Upper lobe of right lung (tissue), 1 donor: ENCODE measurements at regions not wholly inside any gene's neighbourhood (a gene's known extent, or its start where the extent isn't known, plus 50 kb on each side); places are given as distances from the start of the nearest gene placed in this dataset.

ENCODE experiments used
- ATAC-seq: fragments of 200-7000 bp; cut with Tn5 transposase; one replicate; pipeline ENCODE4 v1.9.1; 2020; ENCODE audit warnings: mild to moderate bottlenecking, moderate library complexity
- DNase-seq: peaks from one replicate; pipeline ENCODE4 v3.0.0-alpha.2; 2020
- H3K27ac ChIP-seq: fragments of 200-600 bp; one replicate; pipeline ENCODE4 v1.8.0; 2022
- H3K27me3 ChIP-seq: fragments of 200-600 bp; one replicate; pipeline ENCODE4 v1.8.0; 2022; ENCODE audit warnings: mild to moderate bottlenecking
- H3K36me3 ChIP-seq: fragments of 200-600 bp; one replicate; pipeline ENCODE4 v1.8.0; 2022
- H3K4me1 ChIP-seq: fragments of 200-600 bp; one replicate; pipeline ENCODE4 v1.8.0; 2022
- H3K4me3 ChIP-seq: fragments of 200-600 bp; one replicate; pipeline ENCODE4 v1.8.0; 2022; ENCODE audit warnings: mild to moderate bottlenecking
- H3K9me3 ChIP-seq: fragments of 200-600 bp; one replicate; pipeline ENCODE4 v1.8.0; 2022
- CTCF ChIP-seq: fragments of 200-600 bp; IDR thresholded peaks from one replicate; pipeline ENCODE4 v1.8.0; 2022; ENCODE audit warnings: antibody characterized with exemption
- intact Hi-C: fragments of 100-400 bp; cut with DNase I; formaldehyde crosslinking; loops from one replicate; pipeline ENCODE4 v1.11.0; 2022
- donor health status: DM: no; HTN: yes; CAD: no; lungs with severe emphysema.

GRCh38 chr18:55841314-55841713 lies 253.3 kb upstream of the TCF4 start:
- Histone ChIP-seq H3K4me3 (no peak overlapping the region), H3K36me3 (no peaks in the 10 kb centered on the region), H3K27me3 (no peaks in the 10 kb centered on the region), H3K9me3 (no peaks in the 10 kb centered on the region), H3K4me1 (no peaks in the 10 kb centered on the region), H3K27ac (no peak overlapping the region)
- TF ChIP-seq CTCF: no peak
- no peak for ATAC-seq
- intact Hi-C loops: no loop called here
- DNase-seq: no peak

GRCh38 chr18:55840601-55841170 lies 252.7 kb upstream of the TCF4 start:
- DNase-seq (no peak), ATAC-seq (no peak)
- H3K27me3 ChIP-seq: no peaks in the 10 kb centered on the region
- no peaks in the 10 kb centered on the region for H3K9me3 ChIP-seq
- TF ChIP-seq CTCF: no peak
- H3K4me1 ChIP-seq: no peaks in the 10 kb centered on the region
- H3K4me3 ChIP-seq: no peak overlapping the region
- H3K27ac ChIP-seq: no peak overlapping the region
- H3K36me3 ChIP-seq: no peaks in the 10 kb centered on the region
- intact Hi-C loops: no loop called here

- no peak for TF ChIP-seq CTCF
- DNase-seq (no peak), ATAC-seq (peak; percentile 93)
These were observed 251.4 kb upstream of the TCF4 start for GRCh38 chr18:55839343-55839742.

GRCh38 chr18:55838841-55839240 lies 250.8 kb upstream of the TCF4 start:
- no peaks in the 10 kb centered on the region for H3K36me3 ChIP-seq
- ATAC-seq (no peak), DNase-seq (no peak)
- intact Hi-C loops: no loop called here
- no peaks in the 10 kb centered on the region for H3K9me3 ChIP-seq
- H3K27me3 ChIP-seq: no peaks in the 10 kb centered on the region
- TF ChIP-seq CTCF: no peak
- H3K4me3 ChIP-seq: no peak overlapping the region
- H3K4me1 ChIP-seq: no peaks in the 10 kb centered on the region
- no peak overlapping the region for H3K27ac ChIP-seq

More at GRCh38 chr18:55839343-55839742, 251.4 kb upstream of the TCF4 start:
- Histone ChIP-seq H3K36me3 (no peaks in the 10 kb centered on the region), H3K27ac (no peak overlapping the region), H3K4me1 (no peaks in the 10 kb centered on the region), H3K9me3 (no peaks in the 10 kb centered on the region), H3K27me3 (no peaks in the 10 kb centered on the region), H3K4me3 (no peak overlapping the region)
- intact Hi-C loops: no loop called here

- no peaks in the 10 kb centered on the region for H3K27me3 ChIP-seq
- H3K4me1 ChIP-seq: no peaks in the 10 kb centered on the region
- ATAC-seq: no peak
- H3K27ac ChIP-seq: no peak overlapping the region
- no peaks in the 10 kb centered on the region for H3K36me3 ChIP-seq
- DNase-seq: no peak
- no peaks in the 10 kb centered on the region for H3K9me3 ChIP-seq
- intact Hi-C loops: no loop called here
- TF ChIP-seq CTCF: no peak
- H3K4me3 ChIP-seq: no peak overlapping the region
These were observed 250.3 kb upstream of the TCF4 start for GRCh38 chr18:55838319-55838718.

- no peak overlapping the region for H3K4me3 ChIP-seq
- no peaks in the 10 kb centered on the region for H3K4me1 ChIP-seq
- DNase-seq: no peak
- no peak overlapping the region for H3K27ac ChIP-seq
- peak; percentile 38 for ATAC-seq
- H3K27me3 ChIP-seq: no peaks in the 10 kb centered on the region
- H3K36me3 ChIP-seq: no peaks in the 10 kb centered on the region
- intact Hi-C loops: no loop called here
- TF ChIP-seq CTCF: no peak
- H3K9me3 ChIP-seq: no peaks in the 10 kb centered on the region
These were observed 245.6 kb upstream of the TCF4 start for GRCh38 chr18:55833543-55833942.
